ENCODE measurements at regions not wholly inside any gene's neighbourhood (a gene's known extent, or its start where the extent isn't known, plus 50 kb on each side); places are given as distances from the start of the nearest gene placed in this dataset.
"Not testable (repeated sequence)": the region's sequence is repeated elsewhere in the genome, so short reads cannot be mapped to it uniquely, and the experiment has no call there.

GRCh38 chr3:176611703-176612102, 585.6 kb downstream of the TBL1XR1 start:
- Histone ChIP-seq H3K9ac (ENCODE audit: control insufficient read depth, extremely low read depth, insufficient read depth, low read length) (no peak overlapping the region), H4K20me1 (ENCODE audit: control insufficient read depth, extremely low read depth, insufficient read depth, low read length) (no peaks in the 10 kb centered on the region), H3K4me3 (ENCODE audit: control insufficient read depth in 2 of 3, extremely low read depth in 1 of 3, insufficient read depth in 2 of 3, low read depth in 1 of 3, low read length in 3 of 3) (no peak overlapping the region), H3K9me3 (ENCODE audit: control insufficient read depth, low read depth, low read length) (no peaks in the 10 kb centered on the region), H3K4me2 (ENCODE audit: control insufficient read depth, extremely low read depth, insufficient read depth, low read depth, low read length) (no peak overlapping the region), H3K9me1 (ENCODE audit: control insufficient read depth, extremely low read depth, insufficient read depth, low read length) (no peaks in the 10 kb centered on the region), H3K36me3 (ENCODE audit: control insufficient read depth in 2 of 2, extremely low read depth in 1 of 2, insufficient read depth in 2 of 2, low read length in 2 of 2) (no peaks in the 10 kb centered on the region), H3K4me1 (ENCODE audit: control insufficient read depth, extremely low read depth, insufficient read depth, low read length) (no peaks in the 10 kb centered on the region), H3K79me2 (ENCODE audit: control insufficient read depth, insufficient read depth, low read length) (no peaks in the 10 kb centered on the region), H3K27ac (ENCODE audit: control insufficient read depth, insufficient read depth, low read length) (no peak overlapping the region), H3K27me3 (ENCODE audit: control insufficient read depth, extremely low read depth, insufficient read depth, low read length) (no peaks in the 10 kb centered on the region), H2AFZ (ENCODE audit: control insufficient read depth, low read length) (no peak overlapping the region)
- no peak for TF ChIP-seq CTCF (optimal IDR thresholded peaks at IDR 0.05 in 1 of 3, IDR thresholded peaks at IDR 0.05 in 1 of 3, conservative IDR thresholded peaks at IDR 0.05 in 1 of 3; ENCODE audit: extremely low read depth in 1 of 3, insufficient read depth in 2 of 3, low read length in 3 of 3)
- TF ChIP-seq EZH2 (IDR thresholded peaks at IDR 0.05; ENCODE audit: low read length): no peak
- dilution Hi-C loops (cut with MboI; ENCODE audit: extremely low pct_ligation_motif_present, low sequenced_read_pairs): no loop called here
- DNase-seq (ENCODE audit: low read depth, low spot score) (no peak), FAIRE-seq (no peak)

GRCh38 chr3:176609361-176609760, 587.9 kb downstream of the TBL1XR1 start:
- no peaks in the 10 kb centered on the region for H3K27me3 ChIP-seq (ENCODE audit: control insufficient read depth, extremely low read depth, insufficient read depth, low read length)
- H4K20me1 ChIP-seq (ENCODE audit: control insufficient read depth, extremely low read depth, insufficient read depth, low read length): no peaks in the 10 kb centered on the region
- no peaks in the 10 kb centered on the region for H3K9me1 ChIP-seq (ENCODE audit: control insufficient read depth, extremely low read depth, insufficient read depth, low read length)
- H3K4me1 ChIP-seq (ENCODE audit: control insufficient read depth, extremely low read depth, insufficient read depth, low read length): no peaks in the 10 kb centered on the region
- no peak for FAIRE-seq
- H3K4me2 ChIP-seq (ENCODE audit: control insufficient read depth, extremely low read depth, insufficient read depth, low read depth, low read length): no peak overlapping the region
- H3K9me3 ChIP-seq (ENCODE audit: control insufficient read depth, low read depth, low read length): no peaks in the 10 kb centered on the region
- dilution Hi-C loops (cut with MboI; ENCODE audit: extremely low pct_ligation_motif_present, low sequenced_read_pairs): no loop called here
- DNase-seq (ENCODE audit: low read depth, low spot score): no peak
- H3K9ac ChIP-seq (ENCODE audit: control insufficient read depth, extremely low read depth, insufficient read depth, low read length): no peak overlapping the region
- H3K36me3 ChIP-seq (ENCODE audit: control insufficient read depth in 2 of 2, extremely low read depth in 1 of 2, insufficient read depth in 2 of 2, low read length in 2 of 2): no peaks in the 10 kb centered on the region
- no peak overlapping the region for H2AFZ ChIP-seq (ENCODE audit: control insufficient read depth, low read length)
- H3K4me3 ChIP-seq (ENCODE audit: control insufficient read depth in 2 of 3, extremely low read depth in 1 of 3, insufficient read depth in 2 of 3, low read depth in 1 of 3, low read length in 3 of 3): no peak overlapping the region
- no peak overlapping the region for H3K27ac ChIP-seq (ENCODE audit: control insufficient read depth, insufficient read depth, low read length)
- TF ChIP-seq EZH2 (IDR thresholded peaks at IDR 0.05; ENCODE audit: low read length) (no peak), CTCF (optimal IDR thresholded peaks at IDR 0.05 in 1 of 3, IDR thresholded peaks at IDR 0.05 in 1 of 3, conservative IDR thresholded peaks at IDR 0.05 in 1 of 3; ENCODE audit: extremely low read depth in 1 of 3, insufficient read depth in 2 of 3, low read length in 3 of 3) (no peak)
- no peaks in the 10 kb centered on the region for H3K79me2 ChIP-seq (ENCODE audit: control insufficient read depth, insufficient read depth, low read length)

- H3K9me1 ChIP-seq (ENCODE audit: control insufficient read depth, extremely low read depth, insufficient read depth, low read length); H3K27me3 ChIP-seq (ENCODE audit: control insufficient read depth, extremely low read depth, insufficient read depth, low read length); DNase-seq (ENCODE audit: low read depth, low spot score); dilution Hi-C loops (cut with MboI; ENCODE audit: extremely low pct_ligation_motif_present, low sequenced_read_pairs); H3K79me2 ChIP-seq (ENCODE audit: control insufficient read depth, insufficient read depth, low read length); H3K9ac ChIP-seq (ENCODE audit: control insufficient read depth, extremely low read depth, insufficient read depth, low read length); H4K20me1 ChIP-seq (ENCODE audit: control insufficient read depth, extremely low read depth, insufficient read depth, low read length); H3K4me2 ChIP-seq (ENCODE audit: control insufficient read depth, extremely low read depth, insufficient read depth, low read depth, low read length); H3K27ac ChIP-seq (ENCODE audit: control insufficient read depth, insufficient read depth, low read length); H3K4me3 ChIP-seq (ENCODE audit: control insufficient read depth in 2 of 3, extremely low read depth in 1 of 3, insufficient read depth in 2 of 3, low read depth in 1 of 3, low read length in 3 of 3); H3K36me3 ChIP-seq (ENCODE audit: control insufficient read depth in 2 of 2, extremely low read depth in 1 of 2, insufficient read depth in 2 of 2, low read length in 2 of 2); H3K4me1 ChIP-seq (ENCODE audit: control insufficient read depth, extremely low read depth, insufficient read depth, low read length); H3K9me3 ChIP-seq (ENCODE audit: control insufficient read depth, low read depth, low read length); H2AFZ ChIP-seq (ENCODE audit: control insufficient read depth, low read length); FAIRE-seq: not testable (repeated sequence)
Observed at GRCh38 chr3:176605553-176605952, 591.7 kb downstream of the TBL1XR1 start.
